PC-3 (cell line): ENCODE measurements at regions not wholly inside any gene's neighbourhood (a gene's known extent, or its start where the extent isn't known, plus 50 kb on each side); places are given as distances from the start of the nearest gene placed in this dataset.

Experiments used
- EZH2 ChIP-seq: fragments of 300-600 bp; sonication (generic); IDR thresholded peaks from one replicate; pipeline ENCODE4 v1.6.1; 2017; ENCODE audit warnings: antibody characterized with exemption, mild to moderate bottlenecking, low read length; ENCODE audit not compliant: unreplicated experiment
- EZH2phosphoT487 ChIP-seq: fragments of 300-600 bp; sonication (generic); IDR thresholded peaks from 2 replicates; pipeline ENCODE4 v1.6.1; 2018; ENCODE audit warnings: mild to moderate bottlenecking, antibody characterized with exemption, low read length, borderline replicate concordance
- TF ChIP-seq, protein P1 (sequence below): fragments of 300-600 bp; sonication (generic); conservative IDR thresholded peaks from 2 replicates; pipeline ENCODE4 v1.5.1; 2017; ENCODE audit warnings: antibody characterized with exemption, low read depth, mild to moderate bottlenecking, low read length

- TF ChIP-seq, protein P1, sequence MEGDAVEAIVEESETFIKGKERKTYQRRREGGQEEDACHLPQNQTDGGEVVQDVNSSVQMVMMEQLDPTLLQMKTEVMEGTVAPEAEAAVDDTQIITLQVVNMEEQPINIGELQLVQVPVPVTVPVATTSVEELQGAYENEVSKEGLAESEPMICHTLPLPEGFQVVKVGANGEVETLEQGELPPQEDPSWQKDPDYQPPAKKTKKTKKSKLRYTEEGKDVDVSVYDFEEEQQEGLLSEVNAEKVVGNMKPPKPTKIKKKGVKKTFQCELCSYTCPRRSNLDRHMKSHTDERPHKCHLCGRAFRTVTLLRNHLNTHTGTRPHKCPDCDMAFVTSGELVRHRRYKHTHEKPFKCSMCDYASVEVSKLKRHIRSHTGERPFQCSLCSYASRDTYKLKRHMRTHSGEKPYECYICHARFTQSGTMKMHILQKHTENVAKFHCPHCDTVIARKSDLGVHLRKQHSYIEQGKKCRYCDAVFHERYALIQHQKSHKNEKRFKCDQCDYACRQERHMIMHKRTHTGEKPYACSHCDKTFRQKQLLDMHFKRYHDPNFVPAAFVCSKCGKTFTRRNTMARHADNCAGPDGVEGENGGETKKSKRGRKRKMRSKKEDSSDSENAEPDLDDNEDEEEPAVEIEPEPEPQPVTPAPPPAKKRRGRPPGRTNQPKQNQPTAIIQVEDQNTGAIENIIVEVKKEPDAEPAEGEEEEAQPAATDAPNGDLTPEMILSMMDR, result no peak
- no peak for TF ChIP-seq EZH2
- no peak for TF ChIP-seq EZH2phosphoT487
Measured at GRCh38 chr18:22847867-22848451, 85.2 kb upstream of the RBBP8 start.
